Activated CD8-positive, alpha-beta memory T cell treated with anti-CD3 and anti-CD28 coated beads, Interleukin-2, amount 50 U/mL, for 1 hour (primary cell): ENCODE measurements at regions not wholly inside any gene's neighbourhood (a gene's known extent, or its start where the extent isn't known, plus 50 kb on each side); places are given as distances from the start of the nearest gene placed in this dataset.

Source experiments
- DNase-seq: peaks from one replicate; pipeline ENCODE4 v3.0.0-alpha.2; 2020; ENCODE audit errors: extremely low read depth

DNA sequence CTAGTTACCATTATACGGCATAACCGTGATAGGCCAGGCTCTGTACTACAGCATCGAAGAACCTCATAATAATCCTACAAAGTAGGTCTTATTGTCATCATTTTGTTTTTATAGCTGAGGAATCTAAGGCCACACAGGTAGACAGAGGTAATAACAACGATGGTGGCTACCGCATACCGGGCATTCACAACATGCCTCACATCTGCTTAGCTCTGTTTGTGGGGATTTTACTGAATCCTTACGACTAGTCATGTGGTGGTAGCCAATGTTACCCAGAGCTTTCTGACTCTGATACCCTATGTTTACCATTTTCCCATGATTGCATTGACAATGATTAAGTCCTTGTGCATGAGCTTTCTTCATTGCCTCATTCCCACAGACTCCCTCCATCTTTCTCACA, 269.4 kb downstream of the TCF7L2 start:
- no peak for DNase-seq

DNA sequence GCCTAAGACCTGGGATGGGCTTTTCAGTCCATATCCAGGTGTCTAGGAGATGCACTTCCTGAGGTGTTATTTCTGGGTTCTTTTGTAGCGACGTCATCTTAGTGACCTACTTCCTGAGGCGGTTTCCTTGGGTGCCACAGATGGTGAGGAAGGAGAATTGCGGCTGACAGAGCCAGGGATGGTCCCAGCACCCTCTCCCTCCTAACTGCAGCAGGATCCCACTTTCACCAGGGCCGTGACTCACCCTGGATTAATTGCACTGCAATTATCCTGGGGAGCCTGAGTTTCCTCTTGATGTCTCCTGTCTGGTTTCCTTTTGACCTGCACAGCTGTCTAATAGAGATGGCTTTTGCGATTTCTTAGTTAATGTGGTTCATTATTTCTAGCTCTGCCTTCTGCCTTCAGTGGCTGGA, 271.7 kb downstream of the TCF7L2 start:
- no peak for DNase-seq

DNA sequence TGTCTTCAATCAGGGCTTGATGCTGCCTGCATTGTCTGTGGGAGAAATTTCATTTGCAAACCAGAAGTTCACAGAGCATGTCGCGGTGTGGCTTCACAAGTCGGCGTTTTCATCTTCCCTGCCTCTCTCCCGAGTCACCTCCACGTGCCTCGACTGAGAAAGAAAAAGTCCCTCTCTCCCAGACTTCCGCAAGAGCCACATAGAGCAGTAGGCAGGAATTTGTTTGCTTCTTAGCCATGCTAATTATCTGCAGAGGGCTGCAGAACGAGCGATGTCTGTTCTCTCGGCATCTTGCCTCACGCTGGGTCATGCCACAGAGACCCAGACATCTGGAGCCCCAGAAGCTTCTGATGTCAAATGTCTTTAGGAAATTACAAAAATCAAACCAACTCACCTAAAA, 272.2 kb downstream of the TCF7L2 start:
- DNase-seq, result no peak

DNA sequence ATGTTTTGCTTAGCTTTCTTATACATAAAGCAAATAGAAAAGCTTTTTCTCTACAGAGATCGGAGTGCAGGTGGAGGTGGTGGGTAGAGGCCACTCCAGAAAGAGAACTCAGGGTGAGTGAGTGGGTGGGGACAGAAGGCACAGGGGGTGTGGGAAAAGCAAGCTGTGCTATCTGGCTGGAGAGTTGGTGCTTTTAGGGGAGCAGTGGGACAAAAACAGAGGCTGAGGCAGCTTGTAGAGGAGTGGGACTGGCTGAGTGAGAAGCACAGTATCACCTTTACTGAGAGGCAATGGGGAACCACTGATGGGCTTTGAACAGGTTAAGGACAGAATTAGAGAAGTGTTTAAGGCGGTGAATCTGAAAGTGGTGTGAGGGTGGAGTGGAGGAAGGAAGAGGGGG, 275.3 kb downstream of the TCF7L2 start:
- DNase-seq, result no peak

DNA sequence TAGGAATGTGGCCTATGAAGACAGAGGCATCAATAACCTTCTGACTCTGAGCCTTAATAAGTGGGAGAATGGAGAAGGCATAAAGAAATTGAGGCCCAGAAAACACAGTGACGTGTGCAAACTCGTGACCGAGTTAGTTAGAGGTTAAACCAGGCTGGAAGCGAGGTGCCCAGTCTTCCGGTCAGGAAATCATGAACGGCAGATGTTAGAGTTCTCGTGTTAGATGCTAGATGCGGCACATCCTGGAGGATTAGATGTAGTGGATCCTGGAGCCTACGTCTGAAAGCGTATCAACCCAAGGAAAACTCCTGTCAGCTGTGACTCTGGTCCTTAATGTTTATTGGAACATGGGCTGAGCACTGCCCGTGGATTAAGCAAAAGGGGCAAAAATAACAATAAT, 275.9 kb downstream of the TCF7L2 start:
- no peak for DNase-seq

DNA sequence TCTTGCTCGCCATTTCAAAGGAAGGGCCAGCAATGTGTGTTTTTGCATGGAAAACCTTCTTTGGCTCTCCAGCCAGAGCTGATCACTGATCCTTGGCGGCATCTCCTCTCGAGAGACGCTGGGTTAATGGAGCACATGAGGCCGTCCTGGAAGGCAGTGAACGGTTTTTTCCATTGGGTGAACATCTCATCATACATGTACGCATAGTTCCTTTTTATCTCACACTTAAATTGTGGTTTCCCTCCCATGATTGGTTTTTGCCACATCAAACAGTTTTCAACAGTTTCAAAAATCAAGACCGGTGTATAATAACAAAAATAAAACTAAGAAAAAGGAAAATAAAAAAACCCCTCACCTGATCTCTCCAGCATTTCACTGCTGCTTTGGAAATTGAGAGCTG, 276.4 kb downstream of the TCF7L2 start:
- no peak for DNase-seq

DNA sequence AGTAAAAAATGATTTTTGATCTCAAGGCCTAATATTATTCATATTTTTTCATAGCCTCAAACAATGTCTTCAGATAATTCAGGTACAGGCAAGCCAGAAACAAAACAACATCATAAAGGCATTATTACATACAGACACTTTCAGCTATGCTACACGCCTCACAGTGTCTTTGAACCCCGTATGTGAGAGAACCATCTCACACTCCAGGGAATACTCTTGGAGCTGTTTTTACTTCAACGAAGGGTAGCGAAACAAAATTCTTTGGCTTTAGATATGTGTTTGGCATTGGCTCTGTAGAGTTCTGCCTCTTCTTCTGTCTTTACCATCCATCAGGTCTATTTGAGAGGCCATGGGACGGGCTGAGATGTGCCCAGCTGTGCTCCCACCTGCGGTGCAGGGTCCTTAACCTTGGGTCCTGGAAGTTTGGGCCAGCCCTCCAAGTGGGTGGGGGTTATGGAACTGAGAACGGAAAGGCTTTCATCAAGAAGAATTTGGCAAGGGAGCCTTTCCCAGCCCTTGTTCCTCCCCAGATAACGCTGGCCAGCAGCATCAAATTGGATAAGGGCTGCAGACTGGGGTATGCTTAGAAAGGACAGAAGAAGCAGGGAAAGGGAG, 276.9 kb downstream of the TCF7L2 start:
- no peak for DNase-seq

DNA sequence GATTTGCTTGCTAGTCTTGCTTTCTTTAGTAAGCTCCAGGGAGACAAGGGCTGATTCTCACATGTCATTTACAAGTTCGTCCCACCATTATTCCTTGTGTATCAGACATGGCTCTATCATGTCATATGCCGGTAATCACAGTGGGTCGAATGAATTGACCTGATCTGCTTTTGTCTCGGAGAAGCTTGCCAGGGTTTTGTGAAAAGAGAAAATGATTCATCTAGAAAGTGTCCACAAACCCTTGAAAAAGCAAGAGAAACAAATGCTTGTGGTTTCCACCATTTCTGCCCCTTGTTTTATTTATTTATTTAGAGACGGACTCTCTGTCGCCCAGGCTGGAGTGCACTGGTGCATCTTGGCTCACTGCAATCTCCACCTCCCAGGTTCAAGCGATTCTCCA, 278.5 kb downstream of the TCF7L2 start:
- DNase-seq, result no peak

DNA sequence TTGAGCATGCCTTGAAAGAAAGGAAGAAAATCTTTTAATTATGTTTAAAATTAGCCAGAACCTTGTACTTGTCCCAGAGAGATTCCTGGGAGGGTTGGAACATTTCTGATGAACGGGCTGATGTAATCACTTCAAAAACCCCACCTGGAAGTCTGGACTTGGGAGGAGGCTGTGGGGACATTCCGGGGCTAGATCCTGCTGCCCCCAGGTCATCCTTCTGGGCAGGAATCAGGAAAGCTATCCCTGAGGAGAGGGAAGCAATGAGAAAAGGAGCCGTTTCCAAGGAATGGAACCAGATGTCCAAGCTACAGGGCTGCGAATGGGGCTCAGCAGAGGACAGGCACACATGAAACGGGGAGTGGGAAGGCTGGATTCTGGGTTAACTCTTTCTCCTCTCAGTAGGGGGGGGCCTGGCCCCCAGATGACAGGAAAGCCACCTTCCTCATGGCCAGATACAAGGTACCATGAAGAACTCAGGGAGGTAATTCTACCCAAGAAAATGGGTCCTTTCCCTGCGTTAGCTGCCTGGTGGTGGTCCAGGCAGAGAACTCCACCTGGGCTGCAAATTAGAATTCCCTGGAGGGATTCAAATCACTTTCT, 280.1 kb downstream of the TCF7L2 start:
- DNase-seq, result no peak

DNA sequence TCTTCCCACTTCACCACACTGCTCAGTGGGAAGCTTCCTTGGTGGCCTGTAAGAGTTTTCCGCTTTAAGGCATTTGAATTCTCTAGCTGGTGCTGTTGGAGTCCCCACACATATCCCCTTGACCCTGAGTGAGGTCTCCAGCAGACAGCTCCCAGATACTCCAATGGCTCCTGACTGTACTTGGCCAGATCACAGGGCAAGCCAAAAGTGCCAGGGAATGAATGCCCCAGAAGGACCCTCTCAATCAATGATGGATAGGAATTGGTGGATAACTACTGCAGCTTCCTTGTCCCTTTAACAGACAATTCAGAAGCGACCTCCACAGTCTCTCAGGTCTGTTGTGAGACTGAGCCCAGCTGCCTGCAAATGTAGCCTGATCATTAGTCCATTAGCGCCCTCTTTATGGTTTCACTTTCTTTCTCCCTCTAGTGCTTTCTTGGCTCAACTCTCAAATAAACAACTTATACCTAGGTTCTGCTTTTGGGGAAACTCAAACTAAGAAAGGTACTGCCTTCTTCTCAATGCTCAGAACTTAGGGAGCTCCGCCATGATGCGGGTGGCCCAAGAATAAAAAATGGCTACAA, 283.0 kb downstream of the TCF7L2 start:
- no peak for DNase-seq

DNA sequence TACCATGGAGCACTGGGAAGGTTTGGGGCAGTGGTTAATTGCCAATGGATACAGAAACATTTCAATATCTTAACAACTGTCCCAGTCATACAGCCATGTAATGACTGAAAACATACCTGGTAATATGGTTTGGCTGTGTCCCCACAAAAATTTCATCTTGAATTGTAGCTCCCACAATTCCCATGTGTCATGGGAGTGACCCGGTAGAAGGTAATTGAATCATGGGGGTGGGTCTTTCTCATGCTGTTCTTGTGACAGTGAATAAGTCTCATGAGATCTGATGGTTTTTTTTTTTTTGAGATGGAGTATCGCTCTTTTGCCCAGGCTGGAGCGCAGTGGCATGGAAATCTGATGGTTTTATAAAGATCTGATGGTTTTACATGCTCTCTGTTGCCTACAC, 284.4 kb downstream of the TCF7L2 start:
- DNase-seq, result no peak

DNA sequence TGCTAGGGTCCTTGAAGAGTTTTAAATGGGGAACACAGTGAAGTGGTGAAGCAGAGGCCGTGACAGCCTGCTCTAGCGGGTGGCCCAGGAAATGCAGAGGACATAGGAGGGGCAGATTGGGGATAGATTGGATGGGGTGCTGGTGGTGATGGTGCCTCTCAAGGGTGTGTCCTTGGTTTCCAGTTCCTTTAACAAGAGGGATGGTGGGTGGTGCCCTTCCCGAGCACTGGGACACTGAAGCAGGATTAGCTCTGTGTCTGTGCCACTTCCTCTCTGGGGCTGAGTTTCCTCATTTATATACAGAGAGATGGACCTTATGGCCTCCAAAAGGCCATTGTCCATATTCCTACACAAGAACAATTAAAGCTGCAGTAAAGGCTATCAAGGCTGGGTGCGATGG, 285.5 kb downstream of the TCF7L2 start:
- DNase-seq, result no peak

DNA sequence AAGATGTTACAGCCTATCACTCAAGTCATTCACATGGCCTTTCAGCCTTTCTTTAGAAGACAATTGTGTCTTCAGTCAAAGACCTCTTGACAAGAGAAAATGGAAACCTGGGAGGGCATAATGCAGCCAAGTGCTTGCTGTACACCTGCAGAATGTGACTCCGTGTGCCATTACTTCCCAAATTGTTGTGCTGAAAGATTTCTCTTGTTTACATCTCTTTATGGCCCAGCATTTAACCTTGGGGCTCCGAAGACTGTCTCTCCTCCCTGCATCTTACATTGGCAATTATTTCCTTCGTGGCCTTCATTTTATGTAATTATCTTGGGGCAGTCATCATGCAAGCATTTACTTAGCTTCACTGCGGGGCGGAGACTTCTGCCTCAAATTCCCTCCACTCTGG, 287.0 kb downstream of the TCF7L2 start:
- no peak for DNase-seq

DNA sequence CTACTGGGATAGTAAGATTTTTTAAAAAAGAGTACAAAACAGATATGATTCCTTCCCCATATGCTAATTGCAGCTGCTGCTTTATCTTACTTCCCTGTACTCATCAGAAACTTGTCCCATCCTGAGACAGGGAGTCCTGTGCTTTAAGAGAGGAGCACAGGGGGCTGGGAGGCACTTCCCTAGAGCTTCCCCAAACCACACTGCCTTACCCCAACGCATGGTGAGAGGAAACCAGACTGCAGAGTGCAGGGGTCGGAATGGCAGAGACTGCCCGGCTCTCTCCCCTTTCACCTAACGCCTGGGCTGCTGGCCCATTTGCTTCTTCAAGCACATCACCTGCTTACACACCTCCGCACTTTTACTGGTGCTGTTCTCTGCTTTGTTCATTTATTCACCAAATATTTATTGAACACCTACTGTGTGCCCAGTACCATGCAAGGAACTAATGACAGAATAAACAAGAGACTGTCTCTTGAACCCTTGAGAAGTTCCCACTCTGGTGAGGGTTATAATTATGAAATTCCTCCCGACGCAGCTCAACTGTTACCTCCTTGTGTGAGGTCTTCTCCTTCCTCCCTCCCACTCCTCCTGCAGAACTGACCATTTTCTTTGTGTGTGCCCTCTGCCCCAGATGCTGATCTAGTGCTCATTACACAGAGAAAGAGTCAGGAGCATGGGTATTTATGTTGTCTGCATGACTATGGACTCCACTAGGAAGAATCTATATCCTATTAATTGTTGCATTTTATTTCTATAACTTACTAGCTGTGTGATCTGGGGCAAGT, 289.7 kb downstream of the TCF7L2 start:
- no peak for DNase-seq

DNA sequence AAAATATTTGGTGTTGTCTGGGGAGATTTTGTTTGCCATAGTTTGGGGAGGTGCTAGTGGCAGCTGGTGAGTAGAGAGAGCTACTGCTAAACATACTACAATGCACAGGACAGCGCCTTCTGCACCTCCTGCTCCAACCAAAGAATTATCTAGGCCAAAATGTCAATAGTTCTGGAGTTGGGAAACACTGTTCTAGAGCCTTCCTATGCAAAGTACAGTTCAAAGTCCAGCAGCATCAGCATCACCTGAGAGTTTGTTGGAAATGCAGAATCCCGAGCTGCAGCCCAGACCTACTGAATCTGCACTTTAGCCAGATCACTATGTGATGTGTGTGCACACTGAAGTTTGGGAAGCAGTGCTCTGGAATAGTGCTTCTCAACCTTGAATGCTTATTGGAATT, 290.7 kb downstream of the TCF7L2 start:
- no peak for DNase-seq

DNA sequence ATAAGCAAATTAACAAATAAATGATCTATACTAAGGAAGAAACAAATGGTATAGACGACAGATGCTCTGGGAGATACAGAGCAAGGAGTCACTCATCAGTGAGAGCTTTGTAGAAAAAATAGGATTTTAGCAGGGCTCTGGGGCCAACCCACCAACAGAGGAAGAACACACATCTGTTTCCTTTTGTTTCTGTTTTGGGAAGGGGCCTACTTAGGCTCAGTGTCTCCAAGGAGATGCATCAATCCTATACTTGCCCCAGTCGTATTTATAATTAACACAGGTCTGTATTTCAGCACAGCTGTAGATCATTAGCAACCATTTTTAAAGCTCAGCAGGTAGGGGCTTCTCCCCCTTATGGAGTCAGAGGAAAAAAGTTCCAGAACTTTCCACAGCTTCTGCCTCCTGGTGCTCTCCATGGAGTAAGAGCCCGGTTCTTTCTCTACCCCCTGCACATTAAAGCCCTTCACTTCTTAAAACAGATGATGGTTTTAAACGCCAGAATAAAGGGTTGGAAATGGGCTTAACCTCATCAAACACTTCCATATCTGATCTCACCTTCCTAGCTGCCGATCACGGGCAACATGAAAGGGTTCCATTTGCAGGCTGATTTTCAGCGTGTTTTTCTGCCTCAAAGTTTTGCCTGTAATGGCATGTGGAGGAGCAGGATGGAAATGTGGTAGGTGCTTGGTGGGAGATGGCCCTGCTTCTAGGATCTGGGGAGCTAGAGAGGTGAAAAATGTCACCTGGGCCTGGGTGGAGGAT, 291.7 kb downstream of the TCF7L2 start:
- no peak for DNase-seq

DNA sequence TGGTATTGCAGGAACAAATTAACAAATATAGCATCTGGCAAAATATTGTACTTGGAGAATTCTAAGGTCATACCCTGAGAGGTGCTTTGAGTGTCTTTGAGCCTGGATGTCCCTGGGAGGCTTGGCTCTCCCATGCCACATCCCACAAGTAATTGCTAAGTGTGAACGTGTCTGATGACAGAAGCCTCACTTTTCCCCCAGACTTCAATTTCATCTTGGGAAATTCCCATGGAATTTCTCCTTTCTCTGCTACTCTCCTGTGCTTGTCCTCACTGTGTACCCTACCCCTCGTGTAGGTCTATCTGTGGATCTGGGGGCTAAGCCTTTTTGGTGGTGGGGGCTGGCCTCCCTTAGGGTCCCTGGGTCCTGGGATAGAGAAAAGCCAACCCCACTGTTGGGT, 293.3 kb downstream of the TCF7L2 start:
- DNase-seq, result no peak

DNA sequence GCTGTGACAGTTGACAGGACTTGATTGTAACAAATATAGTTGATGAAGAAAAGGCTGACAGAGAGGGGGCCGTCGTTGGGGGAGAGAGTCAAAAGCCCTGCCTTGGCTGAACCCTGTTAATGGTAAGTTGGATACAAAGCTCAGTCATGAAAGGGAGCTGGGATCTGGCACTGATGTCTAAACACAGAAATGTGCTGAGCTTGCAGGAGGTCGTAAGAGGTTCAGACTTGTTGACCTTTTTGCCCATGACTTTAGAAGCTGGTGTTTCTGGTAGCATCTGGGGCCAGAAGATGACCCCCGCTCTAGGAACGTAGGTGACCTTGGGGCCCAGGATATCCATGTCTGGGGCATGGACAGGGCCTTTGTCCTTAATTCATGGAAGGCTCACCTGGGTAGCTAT, 294.7 kb downstream of the TCF7L2 start:
- DNase-seq, result no peak

DNA sequence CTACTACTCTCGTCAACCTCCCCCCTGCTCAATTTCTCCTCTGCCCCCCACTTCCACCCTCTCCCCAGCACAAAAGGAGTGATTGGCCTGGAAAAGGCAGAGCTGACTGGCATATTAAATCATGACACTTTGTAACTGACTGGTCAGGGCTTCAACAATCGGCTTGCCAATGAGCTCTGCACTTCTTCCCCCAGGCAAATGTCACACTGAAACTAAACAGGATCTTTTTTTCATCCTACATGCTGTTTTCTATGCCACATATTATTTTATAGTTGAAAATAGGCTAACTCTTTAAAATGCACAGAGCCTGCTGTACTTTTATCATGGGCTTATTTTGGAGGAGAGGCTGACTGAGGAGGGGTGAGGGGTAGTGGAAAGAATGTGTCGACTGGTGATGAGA, 295.2 kb downstream of the TCF7L2 start:
- no peak for DNase-seq

DNA sequence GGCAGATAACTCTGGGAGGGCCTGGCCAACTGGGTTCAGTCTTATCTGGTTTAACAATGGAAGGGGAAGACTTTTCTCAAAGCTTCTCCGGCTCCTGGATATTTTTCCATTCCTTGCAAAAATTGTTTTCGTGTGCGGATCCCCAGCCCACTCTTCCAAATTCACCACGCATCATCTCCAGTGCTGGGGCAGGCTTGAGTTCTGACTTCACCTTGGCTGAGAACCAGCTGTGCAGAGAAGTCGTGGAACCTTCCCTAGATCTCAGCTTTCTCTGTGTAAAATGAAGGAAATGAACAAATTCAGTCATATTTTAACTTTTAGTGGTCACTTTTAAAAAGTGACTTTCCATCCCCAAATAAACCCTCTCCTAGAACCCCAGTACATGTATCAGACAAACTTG, 297.0 kb downstream of the TCF7L2 start:
- no peak for DNase-seq

DNA sequence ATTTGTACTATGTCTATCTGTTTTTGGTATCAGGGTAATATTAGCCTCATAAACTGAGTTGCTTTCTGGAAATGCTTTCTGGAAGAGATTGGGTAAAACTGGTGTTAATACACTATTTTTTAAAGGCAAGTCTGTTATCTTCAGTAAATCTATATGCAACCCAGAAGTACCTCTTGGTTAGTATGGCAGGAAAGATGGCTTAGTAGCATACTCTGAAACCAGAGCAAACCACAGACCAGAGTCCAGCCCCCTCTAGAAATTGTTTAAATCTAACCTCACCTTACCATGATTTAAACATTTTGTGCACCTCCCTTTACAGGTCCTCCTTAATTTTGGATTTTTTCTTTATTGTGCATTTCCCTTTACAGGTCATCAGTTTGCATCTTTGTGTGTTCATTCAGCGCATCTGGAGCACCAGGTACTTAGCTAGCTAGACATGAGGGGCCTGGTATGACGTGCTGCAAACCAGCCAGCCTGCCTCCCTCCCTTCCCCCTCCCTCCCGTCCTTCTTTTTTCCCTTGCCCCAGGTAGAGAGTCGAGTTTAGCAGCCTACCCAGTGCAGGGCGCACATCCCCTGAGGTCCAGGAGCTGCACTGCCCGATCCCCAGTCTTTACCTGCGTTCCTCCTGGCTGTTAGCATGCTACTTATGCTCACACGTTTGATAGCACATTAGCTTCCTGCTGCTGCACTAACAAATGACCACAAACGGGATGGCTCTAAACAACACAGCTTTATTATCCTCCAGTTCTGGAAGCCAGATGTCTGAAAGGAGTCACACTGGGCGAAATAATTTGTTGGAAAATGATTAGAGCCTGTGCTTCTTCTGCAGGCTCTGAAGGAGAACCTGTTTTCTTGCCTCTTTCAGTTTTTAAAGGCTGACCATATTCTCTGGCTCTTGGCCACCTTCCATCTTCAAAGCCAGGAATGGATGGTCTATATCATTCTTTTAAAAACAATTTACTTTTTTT, 299.9 kb upstream of the HABP2 start:
- no peak for DNase-seq
